ENCODE measurements at regions not wholly inside any gene's neighbourhood (a gene's known extent, or its start where the extent isn't known, plus 50 kb on each side); places are given as distances from the start of the nearest gene placed in this dataset.

DNA sequence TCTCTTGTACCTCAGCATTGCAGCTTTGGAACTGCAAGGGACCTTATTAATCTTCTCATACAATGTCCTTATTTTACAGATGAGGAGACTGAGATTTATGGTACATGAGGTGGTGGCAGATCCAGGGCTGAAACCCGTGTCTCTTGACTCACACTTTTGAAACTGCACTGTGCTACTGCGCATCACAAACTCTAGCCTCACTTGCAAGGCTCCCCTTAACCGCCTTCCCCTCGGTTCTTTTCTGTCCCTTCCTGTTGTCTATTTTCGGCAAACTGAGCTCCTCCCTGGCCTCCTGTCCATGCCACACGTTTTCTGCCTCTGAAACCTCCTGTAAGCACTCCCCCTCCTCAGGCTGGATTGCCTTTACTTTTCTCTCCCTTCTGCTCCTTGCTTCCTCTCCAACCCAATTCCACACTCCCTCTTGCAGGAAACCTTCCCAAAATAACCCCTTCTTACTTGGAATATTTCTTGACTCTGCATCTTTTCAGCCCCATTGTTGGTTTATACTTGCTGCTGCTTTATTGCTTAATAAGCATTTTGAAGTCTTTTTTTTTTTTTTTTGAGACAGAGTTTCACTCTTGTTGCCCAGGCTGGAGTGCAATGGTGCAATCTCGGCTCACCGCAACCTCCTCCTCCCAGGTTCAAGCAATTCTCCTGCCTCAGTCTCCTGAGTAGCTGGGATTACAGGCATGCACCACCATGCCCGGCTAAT, 72.4 kb upstream of the CISTR start:
- DNase-seq: no peak
- Mint-ChIP-seq H3K27me3 (ENCODE audit: low read depth) (peaks cover 35% of the 10 kb centered on the region), H3K4me3 (no peak overlapping the region), H3K36me3 (ENCODE audit: insufficient read depth) (no peaks in the 10 kb centered on the region), H3K9me3 (no peaks in the 10 kb centered on the region), H3K4me1 (ENCODE audit: low read depth) (no peaks in the 10 kb centered on the region)
- ATAC-seq: no peak

DNA sequence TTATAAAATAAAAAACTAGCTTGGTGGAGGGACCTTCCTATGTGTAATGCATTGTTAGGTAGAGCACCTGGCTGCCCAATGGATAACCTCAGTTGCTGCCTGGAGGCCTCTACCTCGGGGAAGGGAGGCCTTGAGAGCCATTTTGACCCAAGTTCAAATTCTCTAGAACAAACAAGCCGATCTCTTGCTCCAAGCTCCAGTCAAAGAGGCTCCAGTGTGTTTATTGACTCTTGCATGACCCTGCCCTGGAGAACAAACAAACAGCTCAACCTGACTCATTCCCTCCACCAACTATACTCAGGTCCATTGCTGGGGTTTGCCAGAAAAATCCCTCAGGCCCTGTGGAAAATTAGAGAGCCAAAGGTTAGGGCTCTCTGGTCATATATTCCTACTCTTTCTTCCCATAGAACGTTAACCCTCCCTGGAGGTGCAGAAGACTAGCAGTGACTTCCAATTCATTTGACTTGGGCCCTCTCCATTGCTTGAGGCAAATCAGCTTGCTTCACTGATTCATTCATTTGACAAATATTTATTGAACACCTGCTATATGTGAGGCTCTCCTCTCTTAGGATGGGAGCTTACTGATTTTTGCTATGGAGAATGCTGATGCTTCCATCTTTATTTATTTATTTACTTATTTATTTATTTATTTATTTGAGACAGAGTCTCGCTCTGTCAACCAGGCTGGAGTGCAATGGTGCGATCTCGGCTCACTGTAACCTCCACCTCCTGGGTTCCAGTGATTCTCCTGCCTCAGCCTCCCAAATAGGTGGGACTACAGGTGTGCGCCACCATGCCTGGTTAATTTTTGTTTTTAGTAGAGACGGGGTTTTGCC, 73.7 kb upstream of the CISTR start:
- peaks cover 26% of the 10 kb centered on the region for H3K27me3 Mint-ChIP-seq (ENCODE audit: low read depth)
- no peak overlapping the region for H3K4me3 Mint-ChIP-seq
- DNase-seq: no peak
- H3K9me3 Mint-ChIP-seq: no peaks in the 10 kb centered on the region
- no peak for ATAC-seq
- H3K4me1 Mint-ChIP-seq (ENCODE audit: low read depth): no peaks in the 10 kb centered on the region
- no peaks in the 10 kb centered on the region for H3K36me3 Mint-ChIP-seq (ENCODE audit: insufficient read depth)

DNA sequence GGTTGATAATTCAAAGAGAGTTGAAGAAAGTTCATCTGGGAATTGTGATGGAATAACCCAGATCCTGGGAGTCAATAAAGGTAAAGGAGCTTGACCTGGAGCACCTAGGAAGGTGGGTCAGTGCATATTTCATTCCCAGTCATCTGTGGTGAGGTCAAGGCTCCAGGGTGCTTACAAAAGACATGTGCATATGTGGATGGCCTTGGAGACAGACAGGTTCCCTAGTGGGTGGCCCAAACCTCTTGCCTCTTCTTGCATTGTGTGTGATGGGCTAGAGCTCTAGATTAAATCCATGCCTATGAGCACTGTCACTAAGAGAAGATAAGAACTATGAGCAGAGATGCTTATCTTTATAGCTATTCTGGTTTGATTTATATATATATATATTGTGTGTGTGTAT, 75.5 kb upstream of the CISTR start:
- no peak for DNase-seq
- Mint-ChIP-seq H3K9me3 (no peaks in the 10 kb centered on the region), H3K4me3 (no peak overlapping the region), H3K27me3 (ENCODE audit: low read depth) (peaks cover 28% of the 10 kb centered on the region), H3K4me1 (ENCODE audit: low read depth) (no peaks in the 10 kb centered on the region), H3K36me3 (ENCODE audit: insufficient read depth) (no peaks in the 10 kb centered on the region)
- ATAC-seq: no peak

DNA sequence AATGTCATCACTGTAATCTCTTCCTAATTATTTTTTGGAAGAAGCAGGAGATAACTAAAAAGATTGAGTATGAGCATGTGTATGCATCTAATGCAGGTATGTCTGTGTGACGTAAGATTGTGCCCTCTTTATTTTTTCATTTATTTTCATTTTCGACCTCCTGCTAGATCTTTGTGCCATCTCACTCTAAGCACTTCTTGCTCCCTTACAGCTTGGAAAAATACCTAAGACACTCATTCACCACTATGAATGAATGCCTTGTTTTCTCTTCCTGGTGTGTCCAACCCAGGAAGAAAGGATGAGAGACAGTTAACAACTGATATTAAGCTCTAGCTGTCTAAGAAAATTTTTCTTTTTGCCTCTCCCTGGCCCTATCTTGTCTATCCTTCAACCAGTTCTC, 76.8 kb upstream of the CISTR start:
- Mint-ChIP-seq H3K36me3 (ENCODE audit: insufficient read depth) (no peaks in the 10 kb centered on the region), H3K9me3 (no peaks in the 10 kb centered on the region), H3K27me3 (ENCODE audit: low read depth) (peaks cover 28% of the 10 kb centered on the region), H3K4me1 (ENCODE audit: low read depth) (no peaks in the 10 kb centered on the region), H3K4me3 (no peak overlapping the region)
- DNase-seq (no peak), ATAC-seq (no peak)

DNA sequence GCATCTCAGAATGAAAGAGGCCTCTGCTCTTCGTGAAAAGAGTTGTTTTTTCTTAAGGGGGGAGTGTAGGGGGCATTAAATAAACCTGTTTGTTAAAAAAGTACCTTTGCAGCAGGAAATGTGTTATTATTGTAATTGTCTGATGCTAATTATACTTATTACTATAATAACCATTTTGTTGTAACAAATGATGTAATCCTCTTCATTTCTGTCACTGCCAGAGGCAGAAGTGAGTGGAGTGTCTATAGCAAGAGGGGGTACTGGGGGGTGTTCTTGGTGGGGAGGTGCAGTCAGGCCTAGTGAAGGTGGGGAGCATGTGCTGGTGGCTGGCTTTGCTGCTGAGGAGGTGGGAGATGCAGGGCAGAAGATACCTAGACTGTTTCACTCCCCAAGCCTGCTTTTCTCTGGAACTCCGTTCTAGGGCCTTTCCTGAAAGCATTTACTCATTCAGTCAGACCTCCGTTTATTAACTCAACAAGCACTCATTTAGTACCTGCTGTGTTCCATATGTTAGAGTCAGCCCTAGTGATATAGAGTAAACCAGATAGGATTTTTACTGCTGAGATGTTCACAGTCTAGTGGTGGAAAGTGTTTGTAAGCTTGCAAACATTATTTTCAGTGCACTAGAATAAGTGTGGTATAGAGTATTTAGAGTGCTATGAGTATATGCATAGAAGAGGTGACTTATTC, 77.5 kb upstream of the CISTR start:
- no peaks in the 10 kb centered on the region for H3K4me1 Mint-ChIP-seq (ENCODE audit: low read depth)
- no peak for ATAC-seq
- H3K27me3 Mint-ChIP-seq (ENCODE audit: low read depth): peaks cover 28% of the 10 kb centered on the region
- DNase-seq: no peak
- H3K4me3 Mint-ChIP-seq: no peak overlapping the region
- H3K36me3 Mint-ChIP-seq (ENCODE audit: insufficient read depth): no peaks in the 10 kb centered on the region
- no peaks in the 10 kb centered on the region for H3K9me3 Mint-ChIP-seq

DNA sequence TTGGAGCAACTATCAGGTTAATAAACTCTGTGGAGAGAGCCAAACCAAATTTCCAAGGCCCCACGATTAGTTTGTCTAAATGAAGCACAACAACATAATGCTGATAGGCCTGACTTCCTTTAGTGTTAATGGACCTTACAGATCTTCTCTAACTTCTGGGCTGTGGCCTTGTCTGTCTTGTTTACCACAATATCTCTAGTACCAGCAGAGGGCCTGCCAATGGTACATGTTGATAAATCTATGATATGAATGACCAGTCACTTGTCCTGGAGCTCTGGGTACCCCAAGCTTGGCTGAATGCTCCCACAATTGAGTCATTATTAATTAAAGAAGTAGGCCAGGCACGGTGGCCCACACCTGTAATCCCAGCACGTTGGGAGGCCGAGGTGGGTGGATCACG, 78.9 kb upstream of the CISTR start:
- H3K9me3 Mint-ChIP-seq: no peaks in the 10 kb centered on the region
- no peaks in the 10 kb centered on the region for H3K36me3 Mint-ChIP-seq (ENCODE audit: insufficient read depth)
- H3K4me3 Mint-ChIP-seq: no peak overlapping the region
- no peak for ATAC-seq
- peaks cover 23% of the 10 kb centered on the region for H3K27me3 Mint-ChIP-seq (ENCODE audit: low read depth)
- DNase-seq: no peak
- H3K4me1 Mint-ChIP-seq (ENCODE audit: low read depth): no peaks in the 10 kb centered on the region

DNA sequence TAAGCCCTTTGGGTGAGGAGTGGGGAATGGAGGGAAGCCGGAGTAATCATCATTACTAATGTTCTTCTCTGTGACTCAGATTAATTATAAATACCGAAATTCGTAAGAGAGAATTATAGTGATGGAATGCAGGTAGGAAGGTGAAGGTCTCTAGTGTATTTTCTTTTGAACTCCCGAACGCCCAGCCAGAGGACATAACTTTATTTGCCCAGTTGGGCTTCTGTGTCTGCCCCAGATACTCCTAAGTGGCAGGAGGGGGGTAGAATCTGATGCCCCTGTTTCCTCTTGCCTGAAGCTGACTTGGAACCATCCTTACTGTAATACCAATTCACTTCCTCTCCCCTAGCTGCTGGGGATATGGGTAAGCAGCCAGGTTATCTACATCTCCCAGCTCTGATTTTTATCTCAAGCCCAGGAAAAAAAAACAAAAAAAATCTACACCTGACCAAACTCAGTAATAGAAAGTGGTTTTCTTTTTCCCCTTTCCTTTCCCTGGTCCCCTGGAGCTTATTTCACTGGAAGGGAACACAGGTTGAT, 84.4 kb upstream of the CISTR start:
- Mint-ChIP-seq H3K4me1 (ENCODE audit: low read depth) (no peaks in the 10 kb centered on the region), H3K27me3 (ENCODE audit: low read depth) (peaks cover 52% of the 10 kb centered on the region), H3K36me3 (ENCODE audit: insufficient read depth) (no peaks in the 10 kb centered on the region), H3K9me3 (no peaks in the 10 kb centered on the region), H3K4me3 (no peak overlapping the region)
- no peak for DNase-seq
- ATAC-seq: no peak

DNA sequence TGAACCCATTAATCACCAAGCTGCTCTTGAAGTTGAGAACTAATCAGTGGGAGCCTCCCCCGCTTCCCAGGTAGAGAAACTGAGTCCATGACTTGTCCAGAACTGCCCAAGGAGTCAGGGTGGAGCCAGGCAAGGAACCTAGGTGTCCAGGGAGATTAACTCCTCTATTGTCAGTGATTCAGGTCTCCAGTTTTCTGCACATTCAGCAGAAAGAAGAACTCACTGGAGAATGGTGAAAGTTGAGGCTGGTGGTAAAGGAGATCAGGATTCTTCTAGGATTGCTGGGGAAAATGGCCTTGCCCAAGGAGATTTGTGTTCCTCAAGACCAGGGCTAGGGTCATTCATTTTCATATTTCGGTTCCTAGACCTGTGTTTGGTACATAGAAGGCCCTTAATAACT, 87.2 kb upstream of the CISTR start:
- Mint-ChIP-seq H3K9me3 (no peaks in the 10 kb centered on the region), H3K36me3 (ENCODE audit: insufficient read depth) (no peaks in the 10 kb centered on the region), H3K27me3 (ENCODE audit: low read depth) (peaks cover 61% of the 10 kb centered on the region), H3K4me1 (ENCODE audit: low read depth) (no peaks in the 10 kb centered on the region), H3K4me3 (no peak overlapping the region)
- DNase-seq: no peak
- no peak for ATAC-seq

DNA sequence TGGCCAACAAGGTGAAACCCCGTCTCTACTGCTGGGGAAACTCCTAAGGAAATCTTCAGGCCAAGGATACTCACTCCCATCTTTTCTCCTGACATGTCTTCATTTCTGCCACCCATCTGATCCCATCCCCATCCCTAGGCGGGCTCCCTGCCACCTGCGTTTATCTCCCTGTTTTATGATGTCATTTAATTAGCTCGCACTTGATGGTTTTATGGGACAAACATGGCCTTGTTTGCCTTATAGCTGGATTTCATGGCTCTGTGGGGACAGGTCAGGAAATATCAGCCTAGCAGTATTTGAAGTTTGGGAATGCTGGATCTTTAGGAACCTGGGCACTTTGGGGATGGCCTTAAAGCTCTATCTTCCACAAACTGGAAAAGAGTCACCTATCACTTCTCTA, 88.5 kb upstream of the CISTR start:
- ATAC-seq (no peak), DNase-seq (no peak)
- Mint-ChIP-seq H3K27me3 (ENCODE audit: low read depth) (peaks cover 63% of the 10 kb centered on the region), H3K9me3 (no peaks in the 10 kb centered on the region), H3K4me1 (ENCODE audit: low read depth) (no peaks in the 10 kb centered on the region), H3K4me3 (no peak overlapping the region), H3K36me3 (ENCODE audit: insufficient read depth) (no peaks in the 10 kb centered on the region)

DNA sequence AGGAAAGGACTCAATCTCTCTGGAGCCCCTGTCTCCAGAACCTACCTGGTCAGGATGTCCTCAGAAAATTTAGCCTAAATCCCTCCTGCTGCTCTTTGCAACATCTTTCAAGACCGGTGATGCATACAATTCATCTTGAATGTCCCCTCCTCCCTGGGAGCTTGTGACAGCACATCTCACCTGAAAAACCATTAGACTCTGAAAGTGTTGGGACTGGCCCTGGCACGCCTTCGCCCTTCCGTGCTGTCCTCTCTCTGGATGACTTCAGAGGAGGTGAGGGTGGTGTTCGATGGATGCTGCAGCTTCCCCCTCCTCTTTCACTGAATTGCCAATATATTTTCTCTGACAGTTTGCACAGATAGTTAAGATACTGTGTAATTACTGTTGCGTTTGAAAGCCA, 90.9 kb upstream of the CISTR start:
- no peak for DNase-seq
- Mint-ChIP-seq H3K9me3 (no peaks in the 10 kb centered on the region), H3K4me3 (no peak overlapping the region), H3K27me3 (ENCODE audit: low read depth) (peaks cover 64% of the 10 kb centered on the region), H3K36me3 (ENCODE audit: insufficient read depth) (no peaks in the 10 kb centered on the region), H3K4me1 (ENCODE audit: low read depth) (no peaks in the 10 kb centered on the region)
- ATAC-seq: no peak

DNA sequence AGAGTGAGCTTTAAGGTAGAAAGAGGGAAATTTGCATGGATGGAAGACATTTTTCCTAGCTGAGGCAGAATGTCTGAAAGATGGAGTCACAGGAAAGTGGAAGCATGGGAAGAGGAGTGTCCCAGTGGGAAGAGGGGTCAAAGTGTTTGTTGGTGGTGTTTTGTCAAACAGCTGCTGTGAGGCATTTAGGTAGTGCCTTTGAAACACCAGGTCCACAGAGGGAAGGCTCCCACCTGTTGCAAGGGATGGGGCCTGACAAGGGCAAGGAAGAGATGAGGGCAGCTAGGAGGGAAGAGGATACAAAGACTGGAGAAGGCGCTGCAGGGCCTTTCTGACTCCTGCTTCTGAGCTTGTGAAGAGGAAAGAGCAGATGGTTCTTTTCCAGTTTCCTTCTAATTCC, 91.8 kb upstream of the CISTR start:
- no peaks in the 10 kb centered on the region for H3K4me1 Mint-ChIP-seq (ENCODE audit: low read depth)
- H3K27me3 Mint-ChIP-seq (ENCODE audit: low read depth): peaks cover 70% of the 10 kb centered on the region
- H3K4me3 Mint-ChIP-seq: no peak overlapping the region
- no peak for ATAC-seq
- H3K36me3 Mint-ChIP-seq (ENCODE audit: insufficient read depth): no peaks in the 10 kb centered on the region
- no peaks in the 10 kb centered on the region for H3K9me3 Mint-ChIP-seq
- no peak for DNase-seq

DNA sequence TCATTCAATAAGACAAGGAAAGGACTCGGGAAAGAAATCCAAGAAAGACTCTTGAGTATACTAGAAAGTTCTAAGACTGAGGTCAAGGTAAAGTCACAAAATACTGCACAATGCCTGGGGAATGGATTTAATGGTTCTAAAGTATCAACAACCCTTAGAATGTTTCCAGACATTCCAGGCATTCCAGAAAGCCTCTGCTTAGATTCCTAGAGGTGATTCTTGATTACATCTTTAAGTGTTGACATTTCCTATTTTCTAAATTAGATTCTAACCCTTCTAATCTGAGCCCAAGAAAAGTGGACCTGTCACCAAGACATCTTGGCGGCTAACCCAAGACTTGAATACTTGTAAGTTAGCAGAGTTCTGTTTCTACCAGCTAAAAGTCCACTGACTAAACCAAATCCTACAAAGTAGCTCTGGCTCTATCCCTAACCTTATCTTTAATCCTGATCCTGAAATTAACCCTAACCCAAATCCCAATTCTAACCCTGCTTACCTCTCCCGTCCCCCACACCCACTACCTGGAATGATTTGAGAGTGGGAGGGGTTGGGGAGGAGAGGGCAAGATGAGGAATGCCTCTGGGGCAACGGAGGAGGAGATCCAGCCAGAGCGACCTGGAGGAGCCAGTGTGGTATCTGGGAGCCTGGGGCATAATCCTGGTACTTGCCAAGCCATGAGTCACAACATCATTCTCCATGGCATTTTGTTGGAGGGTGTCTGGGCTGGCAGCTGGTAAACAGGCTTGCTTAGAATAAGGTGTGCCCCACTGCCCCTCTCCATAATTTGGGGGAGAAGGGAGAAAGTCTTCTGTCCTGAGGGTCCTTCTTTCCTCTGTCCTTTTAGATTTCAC, 93.4 kb upstream of the HOXC13 start:
- Mint-ChIP-seq H3K27me3 (ENCODE audit: low read depth) (peaks cover 59% of the 10 kb centered on the region), H3K9me3 (no peaks in the 10 kb centered on the region), H3K36me3 (ENCODE audit: insufficient read depth) (no peaks in the 10 kb centered on the region), H3K4me3 (no peak overlapping the region), H3K4me1 (ENCODE audit: low read depth) (no peaks in the 10 kb centered on the region)
- ATAC-seq (no peak), DNase-seq (no peak)

DNA sequence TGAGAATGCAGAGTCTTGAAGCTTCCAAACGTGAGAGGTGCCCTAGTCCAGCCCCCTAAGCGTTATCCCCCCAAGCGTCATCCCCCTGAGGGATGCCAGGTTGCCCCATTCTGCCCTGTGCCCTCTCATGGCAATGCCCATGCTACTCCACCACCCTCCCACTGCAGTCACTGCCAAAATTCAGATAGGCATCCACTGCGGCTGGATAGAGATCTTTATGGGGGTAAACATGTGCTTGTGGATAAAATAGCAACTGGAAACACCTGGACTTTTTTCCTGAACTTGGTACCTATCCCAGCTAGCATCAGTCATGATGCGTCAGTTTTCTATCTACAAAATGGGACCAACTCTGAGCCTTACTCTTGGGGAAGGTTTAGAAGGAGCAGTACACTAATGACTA, 92.7 kb upstream of the HOXC13 start:
- Mint-ChIP-seq H3K4me3 (no peak overlapping the region), H3K27me3 (ENCODE audit: low read depth) (peaks cover 51% of the 10 kb centered on the region), H3K4me1 (ENCODE audit: low read depth) (no peaks in the 10 kb centered on the region), H3K36me3 (ENCODE audit: insufficient read depth) (no peaks in the 10 kb centered on the region), H3K9me3 (no peaks in the 10 kb centered on the region)
- no peak for DNase-seq
- ATAC-seq: no peak

DNA sequence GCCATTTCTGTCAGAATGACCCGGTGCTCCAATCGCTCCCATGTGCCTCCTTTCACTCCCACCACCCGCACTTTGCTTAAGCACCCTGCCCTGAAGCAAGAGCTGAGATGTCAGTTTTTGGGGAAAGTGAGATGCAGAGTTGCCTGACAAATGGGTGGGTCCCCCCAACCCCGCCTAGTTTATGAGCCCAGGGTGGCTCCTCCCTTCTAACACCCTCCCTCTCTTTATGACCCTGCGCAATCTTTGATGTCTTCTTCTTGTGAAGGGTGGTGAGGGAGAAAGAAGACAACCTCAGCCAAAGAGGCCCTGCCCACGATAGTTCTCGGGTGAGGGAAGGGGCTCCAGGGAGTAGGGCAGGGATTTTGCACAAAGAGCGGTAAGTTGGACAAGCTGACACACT, 89.5 kb upstream of the HOXC13 start:
- DNase-seq (no peak), ATAC-seq (no peak)
- no peak overlapping the region for H3K4me3 Mint-ChIP-seq
- H3K27me3 Mint-ChIP-seq (ENCODE audit: low read depth): peaks cover 40% of the 10 kb centered on the region
- H3K9me3 Mint-ChIP-seq: no peaks in the 10 kb centered on the region
- H3K4me1 Mint-ChIP-seq (ENCODE audit: low read depth): no peaks in the 10 kb centered on the region
- no peaks in the 10 kb centered on the region for H3K36me3 Mint-ChIP-seq (ENCODE audit: insufficient read depth)
